GM18517 (cell line): ENCODE measurements at regions not wholly inside any gene's neighbourhood (a gene's known extent, or its start where the extent isn't known, plus 50 kb on each side); places are given as distances from the start of the nearest gene placed in this dataset.
"Not testable (repeated sequence)": the region's sequence is repeated elsewhere in the genome, so short reads cannot be mapped to it uniquely, and the experiment has no call there.

ENCODE experiments used
- ATAC-seq: cut with Tn5 transposase; IDR thresholded peaks from one replicate; pipeline ENCODE4 v1.9.1; 2021; ENCODE audit warnings: mild to moderate bottlenecking, moderate library complexity; ENCODE audit not compliant: unreplicated experiment

- ATAC-seq = no peak
Observed at GRCh38 chr10:65786279-65786678, 1139.6 kb upstream of the LRRTM3 start.

- no peak for ATAC-seq
Observed at GRCh38 chr10:65787571-65787970, 1138.3 kb upstream of the LRRTM3 start.

GRCh38 chr10:65788271-65788670, 1137.6 kb upstream of the LRRTM3 start:
- ATAC-seq = no peak

- ATAC-seq = no peak
Observed at GRCh38 chr10:65791979-65792378, 1133.9 kb upstream of the LRRTM3 start.

GRCh38 chr10:65793738-65794425, 1132.0 kb upstream of the LRRTM3 start:
- no peak for ATAC-seq

- not testable (repeated sequence) for ATAC-seq
Observed at GRCh38 chr10:65794861-65795260, 1131.0 kb upstream of the LRRTM3 start.

- ATAC-seq = no peak
Observed at GRCh38 chr10:65796472-65796871, 1129.4 kb upstream of the LRRTM3 start.

- ATAC-seq = no peak
Observed at GRCh38 chr10:65798133-65798532, 1127.7 kb upstream of the LRRTM3 start.

- ATAC-seq = no peak
Observed at GRCh38 chr10:65802391-65802790, 1123.4 kb upstream of the LRRTM3 start.

GRCh38 chr10:65805511-65805910, 1120.3 kb upstream of the LRRTM3 start:
- no peak for ATAC-seq

- ATAC-seq = no peak
Observed at GRCh38 chr10:65805993-65806392, 1119.8 kb upstream of the LRRTM3 start.

- ATAC-seq = no peak
Observed at GRCh38 chr10:65808687-65809333, 1117.0 kb upstream of the LRRTM3 start.

GRCh38 chr10:65811931-65812525, 1113.8 kb upstream of the LRRTM3 start:
- ATAC-seq = no peak

GRCh38 chr10:65816536-65816935, 1109.3 kb upstream of the LRRTM3 start:
- ATAC-seq = no peak

- no peak for ATAC-seq
Observed at GRCh38 chr10:65818990-65819389, 1106.8 kb upstream of the LRRTM3 start.

- no peak for ATAC-seq
Observed at GRCh38 chr10:65827359-65827758, 1098.5 kb upstream of the LRRTM3 start.

GRCh38 chr10:65838811-65839210, 1087.0 kb upstream of the LRRTM3 start:
- ATAC-seq = no peak

- no peak for ATAC-seq
Observed at GRCh38 chr10:65843203-65843602, 1082.6 kb upstream of the LRRTM3 start.

- ATAC-seq = no peak
Observed at GRCh38 chr10:65845916-65846315, 1079.9 kb upstream of the LRRTM3 start.

GRCh38 chr10:65846541-65846940, 1079.3 kb upstream of the LRRTM3 start:
- ATAC-seq = no peak

- ATAC-seq = no peak
Observed at GRCh38 chr10:65846949-65847348, 1078.9 kb upstream of the LRRTM3 start.
